HG03135 (cell line): ENCODE measurements at regions not wholly inside any gene's neighbourhood (a gene's known extent, or its start where the extent isn't known, plus 50 kb on each side); places are given as distances from the start of the nearest gene placed in this dataset.
"Not testable (repeated sequence)": the region's sequence is repeated elsewhere in the genome, so short reads cannot be mapped to it uniquely, and the experiment has no call there.

Source experiments
- ATAC-seq: cut with Tn5 transposase; IDR thresholded peaks from one replicate; pipeline ENCODE4 v1.9.1; 2021; ENCODE audit warnings: mild to moderate bottlenecking, moderate library complexity; ENCODE audit not compliant: unreplicated experiment

GRCh38 chr16:31581065-31581464 lies 53.4 kb downstream of the AHSP start:
- not testable (repeated sequence) for ATAC-seq

- ATAC-seq: not testable (repeated sequence)
These were observed 74.2 kb downstream of the AHSP start for GRCh38 chr16:31601737-31602384.

GRCh38 chr16:31618130-31618529 lies 90.4 kb downstream of the AHSP start:
- no peak for ATAC-seq

- ATAC-seq: no peak
These were observed 108.7 kb downstream of the AHSP start for GRCh38 chr16:31636433-31636832.

GRCh38 chr16:31641279-31641678 lies 113.6 kb downstream of the AHSP start:
- no peak for ATAC-seq

- not testable (repeated sequence) for ATAC-seq
These were observed 128.0 kb downstream of the AHSP start for GRCh38 chr16:31655674-31656073.

GRCh38 chr16:31664683-31665482 lies 137.2 kb downstream of the AHSP start:
- no peak for ATAC-seq

- ATAC-seq: no peak
These were observed 147.0 kb downstream of the AHSP start for GRCh38 chr16:31674686-31675085.

GRCh38 chr16:31676731-31677130 lies 149.0 kb downstream of the AHSP start:
- ATAC-seq: no peak

GRCh38 chr16:31678649-31679325 lies 151.1 kb downstream of the AHSP start:
- ATAC-seq: no peak

- not testable (repeated sequence) for ATAC-seq
These were observed 161.6 kb downstream of the AHSP start for GRCh38 chr16:31689331-31689730.

GRCh38 chr16:31692338-31692737 lies 164.6 kb downstream of the AHSP start:
- not testable (repeated sequence) for ATAC-seq

GRCh38 chr16:31693733-31694132 lies 166.0 kb downstream of the AHSP start:
- ATAC-seq: no peak

GRCh38 chr16:31694461-31694860 lies 166.8 kb downstream of the AHSP start:
- no peak for ATAC-seq

GRCh38 chr16:31695667-31696066 lies 168.0 kb downstream of the AHSP start:
- ATAC-seq: no peak

- no peak for ATAC-seq
These were observed 169.5 kb downstream of the AHSP start for GRCh38 chr16:31696968-31697743.

- no peak for ATAC-seq
These were observed 170.0 kb downstream of the AHSP start for GRCh38 chr16:31697744-31698125.

- ATAC-seq: no peak
These were observed 171.2 kb downstream of the AHSP start for GRCh38 chr16:31698901-31699300.

GRCh38 chr16:31699601-31700000 lies 171.9 kb downstream of the AHSP start:
- ATAC-seq: no peak

- no peak for ATAC-seq
These were observed 172.5 kb downstream of the AHSP start for GRCh38 chr16:31700200-31700529.
